ENCODE measurements at regions not wholly inside any gene's neighbourhood (a gene's known extent, or its start where the extent isn't known, plus 50 kb on each side); places are given as distances from the start of the nearest gene placed in this dataset.
"Not testable (repeated sequence)": the region's sequence is repeated elsewhere in the genome, so short reads cannot be mapped to it uniquely, and the experiment has no call there.

DNA sequence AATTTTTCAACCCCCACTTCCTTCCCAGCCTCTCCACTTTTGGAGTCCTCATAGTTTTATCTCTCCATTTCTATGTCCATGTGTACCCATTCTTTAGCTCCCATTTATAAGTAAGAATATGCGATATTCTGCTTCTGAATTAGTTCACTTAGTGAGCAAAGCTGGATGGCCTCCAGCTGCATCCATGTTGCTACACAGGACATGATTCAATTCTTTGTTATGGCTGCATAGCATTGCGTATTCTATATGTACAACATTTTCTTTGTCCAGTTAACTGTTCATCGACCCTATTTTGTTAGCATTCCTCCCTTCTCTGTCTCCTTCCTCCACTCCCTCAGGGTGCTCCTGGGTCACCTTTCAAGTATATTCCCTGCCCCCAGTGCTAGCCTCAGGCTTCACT is 210.0 kb upstream of the SSTR4 start:
- no peak for DNase-seq
- no peak for ATAC-seq
- CTCF ChIA-PET: no interaction called here
- intact Hi-C loops (cut with DNase I, micrococcal nuclease): no loop called here
- H3K4me3 Mint-ChIP-seq: no peak overlapping the region
- H3K27ac Mint-ChIP-seq: no peak overlapping the region
- H3K27me3 Mint-ChIP-seq: no peaks in the 10 kb centered on the region
- no peaks in the 10 kb centered on the region for H3K4me1 Mint-ChIP-seq
- H3K36me3 Mint-ChIP-seq (ENCODE audit: low read depth): no peaks in the 10 kb centered on the region
- H3K9me3 Mint-ChIP-seq (ENCODE audit: low read depth): no peaks in the 10 kb centered on the region
- POLR2A ChIA-PET: no interaction called here

DNA sequence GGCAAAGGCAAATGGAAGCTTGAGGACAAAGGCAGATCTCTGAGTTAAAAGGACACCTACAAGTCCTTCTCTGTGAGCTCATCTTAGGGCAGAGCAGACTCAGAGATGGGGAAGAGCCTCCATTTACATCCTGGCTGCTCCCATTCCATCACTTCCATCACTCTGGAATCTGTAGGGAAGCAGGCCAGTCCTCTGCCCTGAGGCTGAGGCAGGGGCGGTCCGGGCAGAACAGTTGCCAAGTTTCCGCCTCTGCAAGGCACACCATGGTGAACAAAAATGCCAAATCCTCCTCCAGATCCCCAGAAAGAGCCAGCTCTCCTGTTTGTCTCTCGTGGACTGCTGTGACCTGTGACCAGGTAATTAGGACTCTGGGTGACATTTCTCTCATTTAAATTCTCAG is 209.6 kb upstream of the SSTR4 start:
- intact Hi-C loops (cut with DNase I, micrococcal nuclease): no loop called here
- no peak overlapping the region for H3K4me3 Mint-ChIP-seq
- H3K4me1 Mint-ChIP-seq: no peaks in the 10 kb centered on the region
- DNase-seq (no peak), ATAC-seq (no peak)
- no peaks in the 10 kb centered on the region for H3K9me3 Mint-ChIP-seq (ENCODE audit: low read depth)
- ChIA-PET CTCF (no interaction called here), POLR2A (no interaction called here)
- H3K27me3 Mint-ChIP-seq: no peaks in the 10 kb centered on the region
- H3K27ac Mint-ChIP-seq: no peak overlapping the region
- H3K36me3 Mint-ChIP-seq (ENCODE audit: low read depth): no peaks in the 10 kb centered on the region

DNA sequence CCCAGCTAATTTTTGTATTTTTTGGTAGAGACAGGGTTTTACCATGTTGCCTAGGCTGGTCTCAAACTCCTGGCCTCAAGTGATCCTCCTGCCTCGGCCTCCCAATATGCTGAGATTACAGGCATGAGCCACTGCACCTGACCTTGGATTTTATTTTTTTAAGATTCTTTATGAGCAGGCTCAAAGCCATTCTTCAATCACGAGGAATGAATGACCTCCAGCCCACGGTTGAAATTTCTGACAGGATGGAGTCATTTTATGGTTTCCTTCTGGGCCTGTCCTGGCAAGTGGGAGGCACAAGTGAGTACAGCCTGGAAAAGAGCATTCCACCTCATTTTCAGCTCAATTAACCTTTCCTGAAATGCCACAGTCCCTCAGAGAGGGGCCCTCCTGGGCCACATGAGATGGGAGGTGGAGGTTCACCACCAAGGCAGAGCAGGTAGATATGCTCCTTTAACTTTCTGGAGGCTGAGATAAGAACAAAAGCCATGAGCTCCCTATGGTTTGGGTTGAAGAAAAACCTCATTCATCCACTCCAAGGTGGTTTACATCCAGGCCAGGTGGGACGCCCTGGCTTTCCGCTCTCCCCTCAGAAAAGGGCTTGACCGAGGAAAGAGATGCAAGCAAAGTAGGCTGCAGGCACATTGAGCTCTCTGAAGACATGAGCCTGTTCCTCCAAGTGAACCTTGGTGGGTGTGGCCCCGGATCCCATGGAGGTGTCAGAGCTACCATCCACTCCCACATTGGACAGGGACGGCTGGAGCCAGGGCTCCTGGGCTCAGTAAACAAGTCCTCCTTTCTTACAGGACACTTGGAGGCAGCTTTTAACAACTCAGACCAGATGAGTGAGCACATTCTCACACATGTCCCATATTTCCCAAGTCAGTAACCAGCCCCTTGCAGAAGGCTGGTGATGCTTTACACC is 208.5 kb upstream of the SSTR4 start:
- Mint-ChIP-seq H3K36me3 (ENCODE audit: low read depth) (no peaks in the 10 kb centered on the region), H3K9me3 (ENCODE audit: low read depth) (no peaks in the 10 kb centered on the region), H3K27me3 (peaks cover 1% of the 10 kb centered on the region), H3K27ac (no peak overlapping the region), H3K4me1 (no peaks in the 10 kb centered on the region), H3K4me3 (no peak overlapping the region)
- intact Hi-C loops (cut with DNase I, micrococcal nuclease): no loop called here
- DNase-seq: no peak
- ChIA-PET POLR2A (no interaction called here), CTCF (interaction anchor here (0.6 kb wide), 1 partner anchor 19 kb away, joined by 4 read pairs; no protein-coding TSS in a partner anchor)
- ATAC-seq: no peak

DNA sequence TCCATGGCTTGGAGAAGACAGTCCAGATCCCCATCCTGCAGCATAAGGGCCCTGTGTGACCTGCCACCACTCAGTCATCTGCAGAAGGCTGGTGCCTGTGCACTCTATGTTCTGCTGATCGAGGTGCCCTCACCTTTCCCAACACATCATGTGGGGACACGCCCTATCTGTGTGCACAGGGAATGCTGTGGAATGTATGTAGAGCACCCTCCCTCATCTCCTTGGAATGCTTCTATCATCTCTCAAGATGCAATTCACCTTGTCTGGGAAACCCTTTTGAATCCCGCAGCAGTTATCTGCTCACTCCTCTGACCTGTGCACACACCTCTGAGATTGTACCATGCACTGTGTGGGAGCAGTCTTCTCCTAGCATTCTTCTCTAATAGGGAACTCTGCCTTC is 207.2 kb upstream of the SSTR4 start:
- no peaks in the 10 kb centered on the region for H3K9me3 Mint-ChIP-seq (ENCODE audit: low read depth)
- H3K36me3 Mint-ChIP-seq (ENCODE audit: low read depth): no peaks in the 10 kb centered on the region
- H3K27ac Mint-ChIP-seq: no peak overlapping the region
- intact Hi-C loops (cut with DNase I, micrococcal nuclease): no loop called here
- H3K4me1 Mint-ChIP-seq: no peaks in the 10 kb centered on the region
- H3K4me3 Mint-ChIP-seq: no peak overlapping the region
- ChIA-PET POLR2A (no interaction called here), CTCF (no interaction called here)
- ATAC-seq (no peak), DNase-seq (no peak)
- peaks cover 2% of the 10 kb centered on the region for H3K27me3 Mint-ChIP-seq

DNA sequence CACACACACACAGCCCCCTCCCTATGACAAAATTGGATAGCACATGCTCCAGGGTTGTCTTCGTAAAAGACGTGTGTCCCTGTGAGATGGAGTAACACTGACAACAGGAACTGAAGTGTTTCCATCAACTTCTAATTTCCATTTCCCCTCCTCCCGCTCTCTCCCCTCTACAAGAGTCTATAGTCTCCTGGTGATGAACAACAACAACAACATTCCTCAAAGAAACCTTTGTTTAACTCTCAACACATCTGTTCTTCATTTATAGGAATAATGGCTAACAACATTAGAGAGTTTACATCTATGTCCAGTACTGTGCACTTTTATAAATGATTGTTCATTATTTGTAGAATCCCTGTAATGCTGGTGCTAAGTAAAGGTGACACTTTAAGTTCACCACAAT is 205.8 kb upstream of the SSTR4 start:
- no peak overlapping the region for H3K27ac Mint-ChIP-seq
- ATAC-seq: no peak
- peaks cover 2% of the 10 kb centered on the region for H3K27me3 Mint-ChIP-seq
- DNase-seq: no peak
- no peaks in the 10 kb centered on the region for H3K9me3 Mint-ChIP-seq (ENCODE audit: low read depth)
- CTCF ChIA-PET: no interaction called here
- POLR2A ChIA-PET: no interaction called here
- intact Hi-C loops (cut with DNase I, micrococcal nuclease): no loop called here
- H3K4me1 Mint-ChIP-seq: no peaks in the 10 kb centered on the region
- H3K4me3 Mint-ChIP-seq: no peak overlapping the region
- no peaks in the 10 kb centered on the region for H3K36me3 Mint-ChIP-seq (ENCODE audit: low read depth)

DNA sequence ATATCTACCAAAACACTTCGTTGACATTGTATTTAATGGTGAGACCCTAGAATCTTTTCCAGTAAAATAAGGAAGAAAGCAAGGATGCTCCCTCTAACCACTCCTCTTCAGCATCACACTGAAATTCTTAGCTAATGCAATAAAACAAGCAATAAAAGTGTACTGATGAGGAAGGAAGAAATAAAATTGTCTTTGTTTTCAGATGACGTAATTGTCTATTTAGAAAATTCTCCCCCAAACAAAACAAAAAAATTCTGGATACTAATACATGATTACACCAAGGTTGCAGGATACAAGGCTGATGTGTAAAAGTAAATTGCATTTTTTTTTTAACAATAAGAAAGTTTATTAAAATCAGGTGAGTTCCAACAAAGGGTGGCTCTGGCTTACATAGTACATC is 205.0 kb upstream of the SSTR4 start:
- Mint-ChIP-seq H3K27ac (no peak overlapping the region), H3K4me1 (no peaks in the 10 kb centered on the region), H3K27me3 (peaks cover 2% of the 10 kb centered on the region), H3K36me3 (ENCODE audit: low read depth) (no peaks in the 10 kb centered on the region), H3K4me3 (no peak overlapping the region), H3K9me3 (ENCODE audit: low read depth) (no peaks in the 10 kb centered on the region)
- ChIA-PET CTCF (no interaction called here), POLR2A (no interaction called here)
- ATAC-seq (no peak), DNase-seq (no peak)
- intact Hi-C loops (cut with DNase I, micrococcal nuclease): no loop called here

DNA sequence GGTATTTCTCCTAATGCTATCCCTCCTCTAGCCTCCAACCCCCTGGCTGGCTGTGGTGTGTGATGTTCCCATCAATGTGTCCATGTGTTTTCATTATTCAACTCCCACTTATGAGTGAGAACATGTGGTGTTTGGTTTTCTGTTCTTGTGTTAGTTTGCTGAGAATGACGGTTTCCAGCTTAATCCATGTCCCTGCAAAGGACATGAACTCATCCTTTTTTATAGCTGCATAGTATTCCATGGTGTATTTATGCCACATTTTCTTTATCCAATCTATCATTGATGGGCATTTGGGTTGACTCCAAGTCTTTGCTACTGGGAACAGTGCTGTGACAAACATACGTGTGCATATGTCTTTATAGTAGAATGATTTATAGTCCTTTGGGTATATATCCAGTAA is 204.4 kb upstream of the SSTR4 start:
- H3K36me3 Mint-ChIP-seq (ENCODE audit: low read depth); CTCF ChIA-PET; intact Hi-C loops (cut with DNase I, micrococcal nuclease); H3K27me3 Mint-ChIP-seq; H3K4me3 Mint-ChIP-seq; POLR2A ChIA-PET; ATAC-seq; DNase-seq; H3K4me1 Mint-ChIP-seq; H3K27ac Mint-ChIP-seq; H3K9me3 Mint-ChIP-seq (ENCODE audit: low read depth): not testable (repeated sequence)

DNA sequence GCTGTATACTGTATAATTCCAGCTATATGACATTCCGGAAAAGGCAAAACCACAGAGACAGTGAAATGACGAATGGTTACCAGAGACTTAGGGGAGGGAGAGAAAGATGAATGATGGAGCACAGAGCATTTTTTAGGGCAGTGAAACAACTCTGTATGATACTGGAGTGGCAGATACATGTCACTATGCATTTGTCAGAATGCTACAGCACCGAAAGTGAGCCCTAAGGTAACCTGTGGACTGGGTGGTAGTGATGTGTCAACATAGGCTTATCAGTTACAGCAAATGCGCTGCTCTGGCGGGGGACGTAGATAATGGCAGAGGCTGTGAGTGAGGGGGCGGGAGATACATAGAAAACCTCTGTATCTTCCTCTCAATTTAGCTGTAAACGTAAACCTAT is 201.3 kb upstream of the SSTR4 start:
- CTCF ChIA-PET: no interaction called here
- POLR2A ChIA-PET: no interaction called here
- Mint-ChIP-seq H3K4me1 (no peaks in the 10 kb centered on the region), H3K27me3 (peaks cover 2% of the 10 kb centered on the region), H3K36me3 (ENCODE audit: low read depth) (no peaks in the 10 kb centered on the region), H3K9me3 (ENCODE audit: low read depth) (no peaks in the 10 kb centered on the region), H3K27ac (no peak overlapping the region), H3K4me3 (no peak overlapping the region)
- intact Hi-C loops (cut with DNase I, micrococcal nuclease): no loop called here
- DNase-seq (no peak), ATAC-seq (no peak)

DNA sequence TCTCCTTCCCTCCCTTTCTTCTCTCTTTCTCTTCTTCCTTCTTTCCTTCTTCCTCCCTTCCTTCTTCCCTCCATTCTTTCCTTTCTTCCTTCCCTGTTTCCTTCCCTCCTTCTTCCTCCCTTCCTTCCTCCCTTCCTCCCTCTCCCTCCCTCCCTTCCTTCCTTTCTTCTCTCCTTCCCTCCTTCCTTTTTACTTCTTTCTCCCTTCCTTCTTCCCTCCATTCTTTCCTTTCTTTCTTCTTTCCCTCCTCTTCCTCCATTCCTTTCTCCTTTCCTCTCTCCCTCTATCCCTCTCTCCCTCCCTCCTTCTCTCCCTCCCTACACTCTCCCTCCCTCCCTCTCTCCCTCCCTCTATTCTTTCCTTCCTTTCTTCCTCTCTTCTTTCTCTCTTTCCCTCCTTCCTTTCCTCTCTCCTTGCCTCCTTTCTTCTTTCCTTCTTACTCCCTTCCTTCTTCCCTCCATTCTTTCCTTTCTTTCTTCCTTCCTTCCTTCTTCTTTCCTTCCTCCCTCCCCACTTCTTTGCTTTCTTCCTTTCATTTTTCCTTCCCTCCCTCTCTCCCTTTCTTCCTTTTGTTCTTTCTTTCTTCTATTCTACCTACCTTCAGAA is 200.4 kb upstream of the SSTR4 start:
- Mint-ChIP-seq H3K4me1 (no peaks in the 10 kb centered on the region), H3K36me3 (ENCODE audit: low read depth) (no peaks in the 10 kb centered on the region), H3K27ac (no peak overlapping the region), H3K9me3 (ENCODE audit: low read depth) (no peaks in the 10 kb centered on the region), H3K27me3 (peaks cover 2% of the 10 kb centered on the region), H3K4me3 (no peak overlapping the region)
- intact Hi-C loops (cut with DNase I, micrococcal nuclease): no loop called here
- ChIA-PET POLR2A (no interaction called here), CTCF (interaction anchor here (0.7 kb wide), 1 partner anchor 14 kb away, joined by 3 read pairs; no protein-coding TSS in a partner anchor)
- ATAC-seq (no peak), DNase-seq (no peak)

DNA sequence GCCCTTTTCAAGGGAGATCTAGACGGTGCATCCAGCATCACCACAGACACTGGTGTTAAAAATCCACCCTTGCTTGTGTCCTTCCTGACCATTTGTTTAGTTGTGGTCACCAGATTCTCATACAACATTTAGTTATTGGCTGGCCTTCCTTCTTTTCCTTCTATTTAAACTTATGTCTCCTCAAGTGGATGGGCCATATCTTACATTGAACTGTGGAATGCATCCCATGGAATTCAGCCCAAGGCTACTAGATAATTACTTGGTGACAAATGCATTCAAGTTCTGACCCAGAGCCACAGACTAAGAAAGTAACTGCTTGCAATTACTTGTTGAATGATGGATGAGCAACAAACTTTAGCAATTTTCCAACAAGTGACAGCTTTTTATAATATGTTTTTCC is 198.9 kb upstream of the SSTR4 start:
- intact Hi-C loops (cut with DNase I, micrococcal nuclease): no loop called here
- Mint-ChIP-seq H3K9me3 (ENCODE audit: low read depth) (no peaks in the 10 kb centered on the region), H3K4me3 (no peak overlapping the region), H3K36me3 (ENCODE audit: low read depth) (no peaks in the 10 kb centered on the region), H3K27me3 (peaks cover 2% of the 10 kb centered on the region), H3K27ac (no peak overlapping the region), H3K4me1 (no peaks in the 10 kb centered on the region)
- POLR2A ChIA-PET: no interaction called here
- DNase-seq: no peak
- ATAC-seq: no peak
- CTCF ChIA-PET: no interaction called here

DNA sequence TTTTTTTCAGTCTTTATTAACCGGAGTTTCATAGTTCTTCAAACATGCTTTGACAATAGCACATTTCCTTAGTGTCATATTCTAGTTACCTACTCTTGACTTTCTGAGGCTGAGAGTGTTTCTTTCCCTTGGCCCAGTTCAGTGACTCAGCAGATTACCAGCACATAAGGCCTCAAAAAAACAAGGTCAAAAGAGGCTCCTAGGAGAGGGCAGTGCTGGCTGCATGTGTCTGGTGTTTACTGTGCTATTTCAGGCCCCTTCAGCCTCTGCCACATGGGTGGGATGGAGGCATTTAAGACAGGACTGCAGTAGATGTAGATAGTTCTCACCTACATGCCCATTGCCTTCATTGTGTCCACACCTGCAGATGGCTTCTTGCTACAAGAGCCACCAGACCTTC is 198.2 kb upstream of the SSTR4 start:
- ChIA-PET POLR2A (no interaction called here), CTCF (no interaction called here)
- H3K27me3 Mint-ChIP-seq: no peaks in the 10 kb centered on the region
- no peaks in the 10 kb centered on the region for H3K4me1 Mint-ChIP-seq
- no peak overlapping the region for H3K4me3 Mint-ChIP-seq
- H3K27ac Mint-ChIP-seq: no peak overlapping the region
- DNase-seq (no peak), ATAC-seq (no peak)
- no peaks in the 10 kb centered on the region for H3K36me3 Mint-ChIP-seq (ENCODE audit: low read depth)
- intact Hi-C loops (cut with DNase I, micrococcal nuclease): no loop called here
- no peaks in the 10 kb centered on the region for H3K9me3 Mint-ChIP-seq (ENCODE audit: low read depth)

DNA sequence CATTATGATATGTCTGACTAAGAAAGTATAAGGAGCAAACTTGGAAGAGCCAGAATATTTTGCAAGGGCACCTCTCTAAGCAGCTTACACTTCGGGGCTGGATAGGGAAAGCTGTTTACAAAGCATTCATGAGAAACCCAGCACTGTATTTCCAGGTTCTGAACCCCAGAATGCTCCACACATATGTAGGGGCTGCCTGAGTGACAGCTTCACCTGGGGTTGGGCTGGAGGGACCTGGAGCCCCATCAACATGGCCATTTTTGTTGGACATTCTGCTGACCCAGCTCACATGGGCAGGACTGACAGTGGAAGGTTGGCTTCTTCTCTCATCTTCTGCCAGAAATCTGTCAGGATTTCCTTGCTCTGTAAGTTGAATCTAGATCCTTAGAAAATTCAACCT is 197.1 kb upstream of the SSTR4 start:
- no peaks in the 10 kb centered on the region for H3K9me3 Mint-ChIP-seq (ENCODE audit: low read depth)
- no peak for ATAC-seq
- H3K27me3 Mint-ChIP-seq: peaks cover 2% of the 10 kb centered on the region
- no peak for DNase-seq
- H3K36me3 Mint-ChIP-seq (ENCODE audit: low read depth): no peaks in the 10 kb centered on the region
- CTCF ChIA-PET: interaction anchor here (0.6 to 1.4 kb wide), 2 partner anchors 14 to 79 kb away, joined by 3 read pairs; no protein-coding TSS in a partner anchor
- no peak overlapping the region for H3K27ac Mint-ChIP-seq
- H3K4me1 Mint-ChIP-seq: no peaks in the 10 kb centered on the region
- no peak overlapping the region for H3K4me3 Mint-ChIP-seq
- intact Hi-C loops (cut with DNase I, micrococcal nuclease): no loop called here
- POLR2A ChIA-PET: no interaction called here
